Esophagus muscularis mucosa (tissue), 4 donors: ENCODE measurements at regions not wholly inside any gene's neighbourhood (a gene's known extent, or its start where the extent isn't known, plus 50 kb on each side); places are given as distances from the start of the nearest gene placed in this dataset.

ENCODE experiments used
- DNase-seq: peaks from one replicate; pipeline ENCODE4 v3.0.0-alpha.2; 2017; ENCODE audit errors: extremely low spot score
- H3K27ac ChIP-seq, 4 donors: fragments of 200-600 bp; sonication (generic); replicated peaks in 1 of 4; 1 replicate in 3 of 4; 2 replicates in 1 of 4; pipeline ENCODE4 v1.5.1; 2016 to 2019; ENCODE audit warnings: mild to moderate bottlenecking in 1 of 4
- H3K27me3 ChIP-seq, 4 donors: fragments of 200-600 bp; sonication (generic); one replicate each; pipeline versions ENCODE4 v1.5.1 to v1.6.0; 2016 to 2019
- H3K36me3 ChIP-seq, 4 donors: fragments of 200-600 bp; sonication (generic); one replicate each; pipeline ENCODE4 v1.5.1; 2016 to 2019
- H3K4me1 ChIP-seq, 4 donors: fragments of 200-600 bp; sonication (generic); one replicate each; pipeline ENCODE4 v1.5.1; 2016 to 2019
- H3K4me3 ChIP-seq, 4 donors: fragments of 200-600 bp; sonication (generic); 1 replicate in 2 of 4; 2 replicates in 2 of 4; pipeline ENCODE4 v1.5.1; 2016 to 2019; ENCODE audit warnings: mild to moderate bottlenecking in 4 of 4, moderate library complexity in 1 of 4
- H3K9me3 ChIP-seq, 4 donors: fragments of 200-600 bp; sonication (generic); 1 replicate in 3 of 4; 2 replicates in 1 of 4; pipeline ENCODE4 v1.5.1; 2016 to 2019
- CTCF ChIP-seq, 3 experiments: fragments of 200-600 bp in 2 of 3; fragments of 450-650 bp in 1 of 3; sonication (generic) in 2 of 3; IDR thresholded peaks; one replicate each; pipeline ENCODE4 v1.5.1; 2017 to 2019; ENCODE audit warnings: antibody characterized with exemption in 3 of 3, mild to moderate bottlenecking in 2 of 3, moderate library complexity in 1 of 3
- EP300 ChIP-seq: sonication (generic); formaldehyde crosslinking; IDR thresholded peaks from one replicate; pipeline ENCODE4 v1.6.1; 2017; ENCODE audit warnings: antibody characterized with exemption
- POLR2A ChIP-seq: fragments of 450-650 bp; IDR thresholded peaks from one replicate; pipeline ENCODE4 v1.6.1; 2017; ENCODE audit warnings: antibody characterized with exemption, moderate library complexity, mild to moderate bottlenecking, low read depth
- POLR2AphosphoS5 ChIP-seq, 2 donors: sonication (generic); formaldehyde crosslinking; IDR thresholded peaks; one replicate each; pipeline ENCODE4 v1.6.1; 2017; ENCODE audit warnings: antibody characterized with exemption in 2 of 2
- WGBS: methylation state at CpG from one replicate; pipeline ENCODE4 v1.1.5; 2018; 5-methylcytosine and 5-hydroxymethylcytosine counted together
- intact Hi-C: fragments of 100-400 bp; cut with DNase I; formaldehyde crosslinking; loops from one replicate; pipeline ENCODE4 v1.15.1; 2023

- TF ChIP-seq POLR2AphosphoS5 (IDR thresholded peaks at IDR 0.05) (no peak), POLR2A (no peak), EP300 (no peak), CTCF (IDR thresholded peaks at IDR 0.05) (no peak)
- Histone ChIP-seq H3K36me3 (no peaks in the 10 kb centered on the region), H3K4me1 (no peaks in the 10 kb centered on the region), H3K27me3 (no peaks in the 10 kb centered on the region), H3K27ac (no peak overlapping the region), H3K4me3 (no peak overlapping the region), H3K9me3 (no peaks in the 10 kb centered on the region)
- intact Hi-C loops: no loop called here
- 72% methylated on average over 2 of the region's 2 CpGs for WGBS
- no peak for DNase-seq
These were observed 154.4 kb upstream of the PRLR start for GRCh38 chr5:35384658-35385057.

- no peak overlapping the region for H3K4me3 ChIP-seq
- no peak overlapping the region for H3K27ac ChIP-seq
- no peaks in the 10 kb centered on the region for H3K36me3 ChIP-seq
- H3K4me1 ChIP-seq: no peaks in the 10 kb centered on the region
- no peak for TF ChIP-seq POLR2AphosphoS5 (IDR thresholded peaks at IDR 0.05)
- no peak for TF ChIP-seq EP300
- no peak for TF ChIP-seq POLR2A
- TF ChIP-seq CTCF (IDR thresholded peaks at IDR 0.05): no peak
- intact Hi-C loops: no loop called here
- H3K9me3 ChIP-seq: no peaks in the 10 kb centered on the region
- 70% methylated on average over 3 of the region's 3 CpGs for whole genome bisulfite sequencing
- DNase-seq: no peak
- H3K27me3 ChIP-seq: no peaks in the 10 kb centered on the region
These were observed 152.8 kb upstream of the PRLR start for GRCh38 chr5:35383041-35383440.

GRCh38 chr5:35377653-35378052 is 147.4 kb upstream of the PRLR start:
- intact Hi-C loops: no loop called here
- H3K36me3 ChIP-seq: no peaks in the 10 kb centered on the region
- DNase-seq: no peak
- no peaks in the 10 kb centered on the region for H3K9me3 ChIP-seq
- no peak for TF ChIP-seq EP300
- no peak for TF ChIP-seq POLR2AphosphoS5 (IDR thresholded peaks at IDR 0.05)
- no peak overlapping the region for H3K4me3 ChIP-seq
- no peaks in the 10 kb centered on the region for H3K27me3 ChIP-seq
- no peak overlapping the region for H3K27ac ChIP-seq
- H3K4me1 ChIP-seq: no peaks in the 10 kb centered on the region
- WGBS: 74% methylated on average over 4 of the region's 4 CpGs

GRCh38 chr5:35374584-35374983 is 144.3 kb upstream of the PRLR start:
- no peaks in the 10 kb centered on the region for H3K4me1 ChIP-seq
- H3K27me3 ChIP-seq: no peaks in the 10 kb centered on the region
- H3K36me3 ChIP-seq: no peaks in the 10 kb centered on the region
- no peak overlapping the region for H3K27ac ChIP-seq
- TF ChIP-seq EP300 (no peak), POLR2AphosphoS5 (IDR thresholded peaks at IDR 0.05) (no peak), POLR2A (no peak), CTCF (IDR thresholded peaks at IDR 0.05) (no peak)
- H3K9me3 ChIP-seq: no peaks in the 10 kb centered on the region
- no peak overlapping the region for H3K4me3 ChIP-seq
- intact Hi-C loops: no loop called here
- DNase-seq: no peak

GRCh38 chr5:35373249-35373648 is 143.0 kb upstream of the PRLR start:
- intact Hi-C loops: no loop called here
- WGBS: 84% methylated on average over 3 of the region's 3 CpGs
- DNase-seq: no peak

More at GRCh38 chr5:35373249-35373648, 143.0 kb upstream of the PRLR start:
- Histone ChIP-seq H3K36me3 (no peaks in the 10 kb centered on the region), H3K27me3 (no peaks in the 10 kb centered on the region), H3K4me1 (no peaks in the 10 kb centered on the region), H3K4me3 (no peak overlapping the region), H3K27ac (no peak overlapping the region), H3K9me3 (no peaks in the 10 kb centered on the region)
- TF ChIP-seq EP300: no peak
- TF ChIP-seq POLR2AphosphoS5 (IDR thresholded peaks at IDR 0.05): no peak
- no peak for TF ChIP-seq POLR2A
- TF ChIP-seq CTCF (IDR thresholded peaks at IDR 0.05): no peak
